DMS153 (cell line): ENCODE measurements at regions not wholly inside any gene's neighbourhood (a gene's known extent, or its start where the extent isn't known, plus 50 kb on each side); places are given as distances from the start of the nearest gene placed in this dataset.

Experiments used
- DNase-seq: peaks from one replicate; lab custom pipeline; 2025; lab: John Stamatoyannopoulos, UW

- no peak for DNase-seq
Observed at GRCh38 chr4:184310171-184310567, 92.5 kb upstream of the ENPP6 start.

GRCh38 chr4:184309241-184310170 lies 91.8 kb upstream of the ENPP6 start:
- no peak for DNase-seq

- DNase-seq, result no peak
Observed at GRCh38 chr4:184306949-184307348, 89.3 kb upstream of the ENPP6 start.

- no peak for DNase-seq
Observed at GRCh38 chr4:184306470-184306869, 88.8 kb upstream of the ENPP6 start.

GRCh38 chr4:184300816-184301215 lies 83.1 kb upstream of the ENPP6 start:
- no peak for DNase-seq

- no peak for DNase-seq
Observed at GRCh38 chr4:184298254-184298653, 80.6 kb upstream of the ENPP6 start.

- DNase-seq, result no peak
Observed at GRCh38 chr4:184295206-184295605, 77.5 kb upstream of the ENPP6 start.

- DNase-seq, result no peak
Observed at GRCh38 chr4:184294606-184295133, 77.0 kb upstream of the ENPP6 start.

GRCh38 chr4:184293552-184293951 lies 75.9 kb upstream of the ENPP6 start:
- DNase-seq, result peak; percentile 94

GRCh38 chr4:184292877-184293276 lies 75.2 kb upstream of the ENPP6 start:
- no peak for DNase-seq

GRCh38 chr4:184292465-184292867 lies 74.8 kb upstream of the ENPP6 start:
- DNase-seq, result no peak

GRCh38 chr4:184289179-184289535 lies 71.5 kb upstream of the ENPP6 start:
- DNase-seq, result no peak

GRCh38 chr4:184288451-184289178 lies 70.9 kb upstream of the ENPP6 start:
- DNase-seq, result peak; percentile 13

- DNase-seq, result peak; percentile 65
Observed at GRCh38 chr4:184287697-184288255, 70.1 kb upstream of the ENPP6 start.

- DNase-seq, result no peak
Observed at GRCh38 chr4:184286358-184286757, 68.7 kb upstream of the ENPP6 start.

- no peak for DNase-seq
Observed at GRCh38 chr4:184284742-184285141, 67.1 kb upstream of the ENPP6 start.

- DNase-seq, result no peak
Observed at GRCh38 chr4:184284336-184284690, 66.6 kb upstream of the ENPP6 start.

GRCh38 chr4:184283659-184284335 lies 66.1 kb upstream of the ENPP6 start:
- no peak for DNase-seq

- DNase-seq, result peak; percentile 57
Observed at GRCh38 chr4:184282895-184283654, 65.4 kb upstream of the ENPP6 start.

- DNase-seq, result peak; percentile 85
Observed at GRCh38 chr4:184282251-184282713, 64.6 kb upstream of the ENPP6 start.
